Ovary (tissue), 7 donors: ENCODE measurements at regions not wholly inside any gene's neighbourhood (a gene's known extent, or its start where the extent isn't known, plus 50 kb on each side); places are given as distances from the start of the nearest gene placed in this dataset.

Source experiments
- DNase-seq, 5 donors: peaks; one replicate each; pipeline ENCODE4 v3.0.0-alpha.2; 2019 to 2020
- H3K27ac ChIP-seq, 2 donors: fragments of 200-600 bp; one replicate each; pipeline versions ENCODE4 v1.5.1 to v1.8.0; 2019 to 2022
- H3K27me3 ChIP-seq: fragments of 200-600 bp; one replicate; pipeline ENCODE4 v1.8.0; 2022
- H3K36me3 ChIP-seq: fragments of 200-600 bp; sonication (generic); one replicate; pipeline ENCODE4 v1.5.1; 2019
- H3K4me1 ChIP-seq: one replicate; pipeline ENCODE4 v1.8.1; 2013; ENCODE audit warnings: mild to moderate bottlenecking, moderate library complexity; ENCODE audit not compliant: insufficient read depth
- H3K4me3 ChIP-seq: fragments of 200-600 bp; sonication (generic); one replicate; pipeline ENCODE4 v1.5.1; 2017
- H3K9me3 ChIP-seq, 2 donors: fragments of 200-600 bp in 1 of 2; sonication (generic) in 1 of 2; one replicate each; pipeline versions ENCODE4 v1.5.1 to v1.8.1; 2013 to 2019; ENCODE audit warnings: mild to moderate bottlenecking in 1 of 2, moderate library complexity in 1 of 2
- CTCF ChIP-seq, 3 donors: fragments of 450-650 bp in 2 of 3; fragments of 200-600 bp in 1 of 3; IDR thresholded peaks; one replicate each; pipeline versions ENCODE4 v1.5.1 to v1.8.0; 2016 to 2022; ENCODE audit warnings: antibody characterized with exemption in 3 of 3, mild to moderate bottlenecking in 1 of 3
- EP300 ChIP-seq: sonication (generic); formaldehyde crosslinking; IDR thresholded peaks from one replicate; pipeline ENCODE4 v1.6.1; 2017; ENCODE audit warnings: antibody characterized with exemption
- POLR2A ChIP-seq: fragments of 450-650 bp; IDR thresholded peaks from one replicate; pipeline ENCODE4 v1.6.1; 2017; ENCODE audit warnings: antibody characterized with exemption, mild to moderate bottlenecking, moderate library complexity
- WGBS, 3 donors: extraction: QIAGEN DNeasy Blood & Tissue Kit in 1 of 3; methylation state at CpG; one replicate each; pipeline versions ENCODE4 v1.1.5 to v1.1.7; 2013 to 2017; 5-methylcytosine and 5-hydroxymethylcytosine counted together
- intact Hi-C, 4 donors: fragments of 100-400 bp; cut with DNase I; formaldehyde crosslinking; loops; one replicate each; pipeline versions ENCODE4 v1.11.0 to v1.15.1; 2022 to 2023
- donor health status: DM: no; HTN: no; CAD: no; lungs with moderate emphysema.
- donor health status: DM: no; HTN: no; CAD: no.
- donor health status: Bipolar disorder and iron deficiency.
- donor health status: DM: no; HTN: no; CAD: no.
- donor health status: DM: yes; HTN: yes; CAD: no.

DNA sequence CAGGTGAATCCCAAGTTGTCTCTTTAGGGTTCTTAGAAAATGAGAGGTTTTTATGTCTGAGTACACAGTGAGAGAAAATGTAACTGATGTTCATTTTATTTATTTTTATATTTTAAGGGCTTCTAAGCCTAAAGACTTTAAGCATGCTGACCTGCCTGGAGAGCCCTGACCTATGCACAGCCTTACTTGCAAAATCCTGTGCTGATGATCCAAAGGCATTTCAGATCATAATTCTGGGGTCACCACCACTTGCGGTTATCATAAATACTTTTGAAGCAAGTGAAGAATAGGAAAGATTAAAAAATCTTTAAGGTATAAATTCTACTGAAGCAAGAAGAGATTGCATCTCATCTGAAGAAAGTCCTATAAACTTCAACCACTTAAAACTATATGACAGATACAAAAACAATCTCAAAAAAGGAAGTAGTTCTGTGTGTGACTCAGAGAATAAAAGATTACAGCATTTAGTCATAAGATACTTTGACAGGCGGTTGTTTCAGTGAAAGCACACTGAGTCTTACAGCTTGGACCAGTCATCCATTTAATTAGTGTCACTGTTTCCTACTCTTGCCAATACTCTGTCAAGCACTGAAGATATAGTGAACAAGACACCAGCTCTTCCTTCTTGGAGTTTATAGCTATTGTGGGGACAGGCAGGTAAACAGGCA is 245.2 kb upstream of the DIPK2B start:
- no peaks in the 10 kb centered on the region for H3K27me3 ChIP-seq
- intact Hi-C loops = no loop called here
- no peak for TF ChIP-seq CTCF (IDR thresholded peaks at IDR 0.05)
- TF ChIP-seq POLR2A = no peak
- no peak for TF ChIP-seq EP300
- no peak for DNase-seq
- no peaks in the 10 kb centered on the region for H3K9me3 ChIP-seq
- peaks cover 2% of the 10 kb centered on the region for H3K4me1 ChIP-seq
- H3K4me3 ChIP-seq = no peak overlapping the region
- H3K36me3 ChIP-seq = no peaks in the 10 kb centered on the region
- H3K27ac ChIP-seq = no peak overlapping the region
- WGBS, 3 donors = 56 to 66% (median 62%) methylated on average over 2 of the region's 2 CpGs

DNA sequence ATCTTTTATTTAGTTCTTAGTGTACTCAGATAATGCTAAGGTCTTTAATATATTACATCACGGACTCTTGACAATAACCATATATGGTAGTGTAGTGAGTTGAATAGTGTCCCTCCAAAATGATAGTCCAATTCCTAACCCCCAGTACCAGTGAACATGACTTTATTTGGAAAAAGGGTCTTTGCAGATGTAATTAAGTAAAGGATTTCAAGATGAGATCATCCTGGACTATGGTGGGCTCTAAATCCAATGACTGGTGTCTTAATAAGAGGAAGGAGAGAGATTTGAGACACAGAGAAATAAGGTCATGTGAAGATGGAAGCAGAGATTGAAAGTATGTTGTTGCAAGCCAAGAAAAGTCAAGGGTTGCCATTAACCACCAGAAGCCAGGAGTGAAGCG is 236.5 kb upstream of the DIPK2B start:
- Histone ChIP-seq H3K9me3 (no peaks in the 10 kb centered on the region), H3K36me3 (no peaks in the 10 kb centered on the region), H3K4me1 (peaks cover 4% of the 10 kb centered on the region), H3K27me3 (no peaks in the 10 kb centered on the region), H3K4me3 (no peak overlapping the region), H3K27ac (no peak overlapping the region)
- WGBS, 3 donors = 62 to 70% (median 65%) methylated on average over 2 of the region's 2 CpGs
- TF ChIP-seq EP300 (no peak), CTCF (IDR thresholded peaks at IDR 0.05) (no peak), POLR2A (no peak)
- intact Hi-C loops = no loop called here
- no peak for DNase-seq

DNA sequence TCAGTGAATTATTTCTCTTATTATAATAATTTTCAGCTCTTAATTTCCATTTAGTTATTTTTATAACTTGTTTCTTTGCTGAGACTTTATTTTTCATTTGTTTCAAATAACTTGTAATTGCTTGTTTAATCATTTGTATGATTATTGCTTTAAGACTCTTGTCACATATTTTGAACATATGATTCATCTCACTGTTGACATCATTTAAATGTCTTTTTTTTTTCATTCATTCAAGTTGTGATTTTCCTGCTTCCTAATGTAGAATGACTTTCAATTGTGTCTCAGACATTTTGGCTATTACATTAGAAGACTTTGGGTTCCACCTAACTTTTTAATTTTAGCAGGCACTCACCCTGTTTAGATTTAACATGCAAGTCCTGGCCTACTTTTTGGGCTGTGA is 234.8 kb upstream of the DIPK2B start:
- Histone ChIP-seq H3K27me3 (no peaks in the 10 kb centered on the region), H3K4me1 (peaks cover 4% of the 10 kb centered on the region), H3K9me3 (no peaks in the 10 kb centered on the region), H3K36me3 (no peaks in the 10 kb centered on the region), H3K4me3 (no peak overlapping the region), H3K27ac (no peak overlapping the region)
- no peak for DNase-seq
- intact Hi-C loops = no loop called here
- no peak for TF ChIP-seq POLR2A
- TF ChIP-seq CTCF (IDR thresholded peaks at IDR 0.05) = no peak
- no peak for TF ChIP-seq EP300

DNA sequence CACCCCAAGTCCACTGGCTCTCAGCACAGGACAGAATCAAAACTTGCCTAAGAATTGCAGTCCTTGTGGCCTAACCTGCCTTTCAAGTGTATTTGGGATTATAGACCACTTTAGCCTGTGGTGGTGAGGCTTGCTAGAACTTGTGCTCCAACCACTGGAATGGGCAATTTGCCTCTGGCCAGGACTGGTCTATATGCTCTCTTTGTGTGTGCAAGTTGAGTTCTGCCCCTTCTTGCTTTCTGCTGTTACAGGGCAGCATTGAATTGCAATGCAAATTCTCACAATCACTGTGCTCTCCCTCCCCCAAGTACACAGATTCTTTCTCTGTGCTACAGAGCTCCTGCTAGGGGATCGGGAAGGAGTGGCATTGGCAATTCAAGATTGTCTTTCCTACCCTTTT is 233.6 kb upstream of the DIPK2B start:
- Histone ChIP-seq H3K4me1 (peaks cover 4% of the 10 kb centered on the region), H3K9me3 (no peaks in the 10 kb centered on the region), H3K27me3 (no peaks in the 10 kb centered on the region), H3K4me3 (no peak overlapping the region), H3K27ac (no peak overlapping the region), H3K36me3 (no peaks in the 10 kb centered on the region)
- WGBS, 3 donors = 39 to 59% (median 49%) methylated on average over 1 of the region's 1 CpG
- TF ChIP-seq POLR2A (no peak), EP300 (no peak)
- intact Hi-C loops = no loop called here
- DNase-seq = no peak

DNA sequence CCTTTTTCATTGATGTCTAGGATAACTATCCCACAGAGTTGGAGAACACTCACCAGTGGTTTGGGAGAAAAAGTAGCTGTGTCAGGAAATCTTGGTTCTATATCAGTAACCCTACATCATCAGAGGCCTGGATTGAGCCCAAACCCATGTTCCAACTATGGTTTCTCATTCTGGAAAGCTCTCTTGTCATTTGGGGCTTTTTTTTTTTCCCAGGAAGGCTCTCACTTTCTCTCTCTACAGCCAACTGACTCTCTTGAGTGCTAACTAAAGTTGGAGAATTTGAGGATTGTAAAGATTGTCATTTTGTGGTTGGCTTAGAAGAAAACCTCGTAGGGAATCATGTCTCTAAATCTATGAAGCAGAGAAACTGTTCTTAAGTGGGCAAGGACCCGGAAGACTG is 228.2 kb upstream of the DIPK2B start:
- no peaks in the 10 kb centered on the region for H3K9me3 ChIP-seq
- H3K27me3 ChIP-seq = no peaks in the 10 kb centered on the region
- no peak for DNase-seq
- no peak overlapping the region for H3K27ac ChIP-seq
- no peaks in the 10 kb centered on the region for H3K36me3 ChIP-seq
- no peak overlapping the region for H3K4me3 ChIP-seq
- intact Hi-C loops = no loop called here
- H3K4me1 ChIP-seq = no peaks in the 10 kb centered on the region
- TF ChIP-seq EP300 = no peak
- TF ChIP-seq CTCF (IDR thresholded peaks at IDR 0.05) = no peak
- no peak for TF ChIP-seq POLR2A
- WGBS, 3 donors = 64 to 75% (median 70%) methylated on average over 2 of the region's 2 CpGs
